Endothelial cell of umbilical vein (primary cell): ENCODE measurements at regions not wholly inside any gene's neighbourhood (a gene's known extent, or its start where the extent isn't known, plus 50 kb on each side); places are given as distances from the start of the nearest gene placed in this dataset.

Source experiments
- BruUV-seq: library from RNA; stranded (reverse); fragments of 400-500 nt; replicated peaks from 2 replicates; lab custom pipeline; 2021; lab: Mats Ljungman, UMichigan
- CTCF ChIA-PET: fragments of 300-600, 350-600 bp; sonication (Branson Sonifier 250); formaldehyde crosslinking; loops from one replicate; lab custom pipeline; 2021; ENCODE audit warnings: antibody characterized with exemption, inconsistent platforms; lab: Charles Lee
- POLR2A ChIA-PET: fragments of 300-600, 350-600 bp; sonication (Branson Sonifier 250); formaldehyde crosslinking; loops from one replicate; lab custom pipeline; 2021; ENCODE audit warnings: antibody characterized with exemption, inconsistent platforms; lab: Charles Lee
- DNase-seq: peaks from one replicate; pipeline ENCODE4 v3.0.0-alpha.2; 2011; ENCODE audit warnings: low read depth, low spot score
- FAIRE-seq: peaks from 2 replicates; lab custom pipeline; 2011; peaks lifted over from hg19 to GRCh38; lab: Jason Lieb, UNC
- H2AFZ ChIP-seq: 2 replicates; pipeline ENCODE4 v1.6.0; 2012; ENCODE audit warnings: low read depth, low read length, control low read depth, inconsistent platforms
- H3K27ac ChIP-seq: 2 replicates; pipeline ENCODE4 v1.5.1; 2011; ENCODE audit warnings: low read depth, mild to moderate bottlenecking, control low read depth, low read length, moderate library complexity; ENCODE audit not compliant: insufficient read depth
- H3K27me3 ChIP-seq, 2 experiments: 2 replicates each; pipeline versions ENCODE4 v1.6.0 to v1.6.1; 2011; ENCODE audit warnings: low read length in 2 of 2, mixed read lengths in 1 of 2; ENCODE audit not compliant: control insufficient read depth in 2 of 2, insufficient read depth in 2 of 2
- H3K36me3 ChIP-seq, 2 experiments: 2 replicates in 1 of 2; 3 replicates in 1 of 2; pipeline ENCODE4 v1.5.1; 2011; ENCODE audit warnings: low read length in 2 of 2, mild to moderate bottlenecking in 1 of 2, moderate library complexity in 1 of 2; ENCODE audit not compliant: control insufficient read depth in 2 of 2, insufficient read depth in 2 of 2; ENCODE audit errors: extremely low read depth in 1 of 2
- H3K4me1 ChIP-seq: 3 replicates; pipeline ENCODE4 v1.5.1; 2011; ENCODE audit warnings: mild to moderate bottlenecking, low read length; ENCODE audit not compliant: control insufficient read depth, insufficient read depth; ENCODE audit errors: extremely low read depth
- H3K4me2 ChIP-seq: 2 replicates; pipeline ENCODE4 v1.6.1; 2011; ENCODE audit warnings: low read length, control low read depth, mixed read lengths; ENCODE audit not compliant: insufficient read depth
- H3K4me3 ChIP-seq, 3 experiments: fragments of 200-600 bp in 1 of 3; sonication (generic), shearing (Covaris generic) in 1 of 3; replicated peaks in 1 of 3; 2 replicates each; pipeline ENCODE4 v1.5.1; 2011 to 2016; ENCODE audit warnings: control low read depth in 3 of 3, low read length in 3 of 3, mild to moderate bottlenecking in 2 of 3, inconsistent platforms in 1 of 3, low read depth in 1 of 3, moderate library complexity in 1 of 3; ENCODE audit not compliant: insufficient read depth in 1 of 3
- H3K79me2 ChIP-seq: 2 replicates; pipeline ENCODE4 v1.6.0; 2012; ENCODE audit warnings: low read length, inconsistent platforms; ENCODE audit not compliant: control insufficient read depth, insufficient read depth
- H3K9ac ChIP-seq: replicated peaks from 2 replicates; pipeline ENCODE3; 2011; ENCODE audit warnings: low read length, control low read depth; ENCODE audit not compliant: insufficient read depth; ENCODE audit errors: extremely low read depth
- H3K9me1 ChIP-seq: replicated peaks from 3 replicates; pipeline ENCODE4 v1.6.0; 2011; ENCODE audit warnings: mild to moderate bottlenecking, low read length; ENCODE audit not compliant: control insufficient read depth, insufficient read depth; ENCODE audit errors: extremely low read depth
- H3K9me3 ChIP-seq: replicated peaks from 2 replicates; pipeline ENCODE4 v1.5.1; 2012; ENCODE audit warnings: low read length, inconsistent platforms; ENCODE audit not compliant: control insufficient read depth, insufficient read depth
- H4K20me1 ChIP-seq: replicated peaks from 2 replicates; pipeline ENCODE3; 2011; ENCODE audit warnings: mild to moderate bottlenecking, low read length; ENCODE audit not compliant: control insufficient read depth, insufficient read depth; ENCODE audit errors: extremely low read depth
- CTCF ChIP-seq, 2 donors: IDR thresholded peaks; 1 replicate in 1 of 2; 2 replicates in 1 of 2; pipeline ENCODE4 v1.5.1; 2011; ENCODE audit warnings: low read length in 2 of 2, mild to moderate bottlenecking in 2 of 2, moderate library complexity in 2 of 2, control low read depth in 1 of 2, inconsistent platforms in 1 of 2, low read depth in 1 of 2; ENCODE audit not compliant: insufficient read depth in 1 of 2; ENCODE audit errors: extremely low read depth in 1 of 2
- EZH2 ChIP-seq: IDR thresholded peaks from 2 replicates; pipeline ENCODE4 v1.6.1; 2012; ENCODE audit warnings: borderline replicate concordance, low read depth, mild to moderate bottlenecking, moderate library complexity, low read length, inconsistent platforms; ENCODE audit not compliant: severe bottlenecking
- FOS ChIP-seq: IDR thresholded peaks from 2 replicates; pipeline ENCODE4 v1.6.1; 2011; ENCODE audit warnings: mild to moderate bottlenecking, low read length, moderate library complexity, borderline replicate concordance; ENCODE audit not compliant: insufficient read depth
- GATA2 ChIP-seq: IDR thresholded peaks from 2 replicates; pipeline ENCODE4 v1.7.0; 2011; ENCODE audit warnings: low read depth, mild to moderate bottlenecking, moderate library complexity, mixed read lengths, low read length; ENCODE audit not compliant: insufficient read length, insufficient read depth
- JUN ChIP-seq: IDR thresholded peaks from 2 replicates; pipeline ENCODE4 v1.6.1; 2011; ENCODE audit warnings: borderline replicate concordance, low read depth; ENCODE audit not compliant: insufficient read length, insufficient read depth
- MAX ChIP-seq: IDR thresholded peaks from 2 replicates; pipeline ENCODE4 v1.6.1; 2011; ENCODE audit not compliant: insufficient read depth, insufficient read length
- MYC ChIP-seq: IDR thresholded peaks from one replicate; pipeline ENCODE4 v1.6.1; 2011; ENCODE audit warnings: mild to moderate bottlenecking, low read depth, low read length
- POLR2A ChIP-seq: IDR thresholded peaks from 2 replicates; pipeline ENCODE4 v1.6.1; 2012; ENCODE audit warnings: low read depth, mild to moderate bottlenecking, control low read depth, low read length
- POLR2AphosphoS5 ChIP-seq: IDR thresholded peaks from 2 replicates; pipeline ENCODE4 v1.6.1; 2012; ENCODE audit warnings: low read depth, mild to moderate bottlenecking, control low read depth, low read length, moderate library complexity; ENCODE audit not compliant: insufficient read depth
- dilution Hi-C: fragments of 300-500 bp; cut with MboI; formaldehyde crosslinking; loops from one replicate; pipeline ENCODE4 v1.15.0; 2019; ENCODE audit warnings: low sequenced_read_pairs; ENCODE audit not compliant: extremely low pct_ligation_motif_present
- intact Hi-C: fragments of 100-400 bp; cut with micrococcal nuclease; formaldehyde crosslinking; loops from one replicate; pipeline ENCODE4 v1.10.0; 2022

- POLR2A ChIA-PET = no interaction called here
These were observed 413.7 kb downstream of the QKI start for GRCh38 chr6:163828038-163828795.

More at GRCh38 chr6:163828038-163828795, 413.7 kb downstream of the QKI start:
- BruUV-seq = no TSS peak
- DNase-seq (no peak), FAIRE-seq (no peak)
- H4K20me1 ChIP-seq = peaks cover 2% of the 10 kb centered on the region
- peaks cover 2% of the 10 kb centered on the region for H3K9me3 ChIP-seq
- no peak overlapping the region for H3K9ac ChIP-seq
- H3K4me2 ChIP-seq = no peak overlapping the region
- H3K4me1 ChIP-seq = no peaks in the 10 kb centered on the region
- intact Hi-C loops (no loop called here), dilution Hi-C loops (no loop called here)
- no peaks in the 10 kb centered on the region for H3K36me3 ChIP-seq
- H3K9me1 ChIP-seq = no peaks in the 10 kb centered on the region
- H3K27ac ChIP-seq = no peak overlapping the region
- no peaks in the 10 kb centered on the region for H3K79me2 ChIP-seq
- CTCF ChIA-PET = no interaction called here
- no peak for TF ChIP-seq FOS
- no peak for TF ChIP-seq POLR2AphosphoS5
- no peak for TF ChIP-seq EZH2
- no peak for TF ChIP-seq CTCF (IDR thresholded peaks at IDR 0.05; ENCODE audit: extremely low read depth in 1 of 2, insufficient read depth in 1 of 2, low read depth in 1 of 2, low read length in 2 of 2)
- TF ChIP-seq GATA2 = no peak
- TF ChIP-seq POLR2A = no peak
- no peak for TF ChIP-seq MAX
- TF ChIP-seq JUN = no peak
- TF ChIP-seq MYC = no peak
- no peaks in the 10 kb centered on the region for H3K27me3 ChIP-seq
- H2AFZ ChIP-seq = no peak overlapping the region
- no peak overlapping the region for H3K4me3 ChIP-seq
